HG03139 (cell line): ENCODE measurements at regions not wholly inside any gene's neighbourhood (a gene's known extent, or its start where the extent isn't known, plus 50 kb on each side); places are given as distances from the start of the nearest gene placed in this dataset.
"Not testable (repeated sequence)": the region's sequence is repeated elsewhere in the genome, so short reads cannot be mapped to it uniquely, and the experiment has no call there.

Experiments
- ATAC-seq: cut with Tn5 transposase; IDR thresholded peaks from one replicate; pipeline ENCODE4 v1.9.1; 2021; ENCODE audit not compliant: unreplicated experiment

- no peak for ATAC-seq
Observed at GRCh38 chr6:149233056-149233715, 84.3 kb upstream of the TAB2 start.

- no peak for ATAC-seq
Observed at GRCh38 chr6:149234051-149234962, 83.2 kb upstream of the TAB2 start.

GRCh38 chr6:149235130-149235561, 82.4 kb upstream of the TAB2 start:
- ATAC-seq: peak; percentile 67

GRCh38 chr6:149236589-149236988, 80.9 kb upstream of the TAB2 start:
- no peak for ATAC-seq

GRCh38 chr6:149237464-149237863, 80.0 kb upstream of the TAB2 start:
- ATAC-seq: no peak

GRCh38 chr6:149239573-149240209, 77.8 kb upstream of the TAB2 start:
- ATAC-seq: no peak

- ATAC-seq: no peak
Observed at GRCh38 chr6:149242883-149243282, 74.6 kb upstream of the TAB2 start.

- ATAC-seq: no peak
Observed at GRCh38 chr6:149244105-149244504, 73.4 kb upstream of the TAB2 start.

GRCh38 chr6:149246691-149247384, 70.7 kb upstream of the TAB2 start:
- peak; percentile 85 for ATAC-seq

- ATAC-seq: no peak
Observed at GRCh38 chr6:149247385-149247763, 70.1 kb upstream of the TAB2 start.

GRCh38 chr6:149248263-149248662, 69.2 kb upstream of the TAB2 start:
- not testable (repeated sequence) for ATAC-seq

- ATAC-seq: no peak
Observed at GRCh38 chr6:149248693-149249369, 68.7 kb upstream of the TAB2 start.

GRCh38 chr6:149249370-149250357, 67.8 kb upstream of the TAB2 start:
- ATAC-seq: no peak

GRCh38 chr6:149250951-149251350, 66.6 kb upstream of the TAB2 start:
- no peak for ATAC-seq

GRCh38 chr6:149252622-149253021, 64.9 kb upstream of the TAB2 start:
- no peak for ATAC-seq

- ATAC-seq: no peak
Observed at GRCh38 chr6:149254253-149254652, 63.3 kb upstream of the TAB2 start.

- ATAC-seq: no peak
Observed at GRCh38 chr6:149259753-149260152, 57.8 kb upstream of the TAB2 start.

- ATAC-seq: no peak
Observed at GRCh38 chr6:149260214-149260874, 57.2 kb upstream of the TAB2 start.
